ENCODE measurements at regions not wholly inside any gene's neighbourhood (a gene's known extent, or its start where the extent isn't known, plus 50 kb on each side); places are given as distances from the start of the nearest gene placed in this dataset.

GRCh38 chr9:107137495-107138202, 145.4 kb upstream of the RAD23B start:
- peak; percentile 62 for TF ChIP-seq CTCF (IDR thresholded peaks at IDR 0.05)
- peaks cover 8% of the 10 kb centered on the region for H3K27me3 Mint-ChIP-seq (ENCODE audit: low read depth, poor library complexity)

GRCh38 chr9:107138261-107138992, 144.7 kb upstream of the RAD23B start:
- no peak overlapping the region for H3K4me3 Mint-ChIP-seq
- no peak for DNase-seq
- no peaks in the 10 kb centered on the region for H3K9me3 Mint-ChIP-seq
- H3K27me3 Mint-ChIP-seq (ENCODE audit: low read depth, poor library complexity), result peaks cover 8% of the 10 kb centered on the region
- H3K27ac Mint-ChIP-seq, result no peak overlapping the region
- no peaks in the 10 kb centered on the region for H3K36me3 Mint-ChIP-seq (ENCODE audit: low read depth)
- peaks cover 6% of the 10 kb centered on the region for H3K4me1 Mint-ChIP-seq
- TF ChIP-seq CTCF (IDR thresholded peaks at IDR 0.05), result no peak

More at GRCh38 chr9:107137495-107138202, 145.4 kb upstream of the RAD23B start:
- DNase-seq, result no peak
- H3K4me3 Mint-ChIP-seq, result no peak overlapping the region
- H3K9me3 Mint-ChIP-seq, result no peaks in the 10 kb centered on the region
- H3K27ac Mint-ChIP-seq, result no peak overlapping the region
- H3K36me3 Mint-ChIP-seq (ENCODE audit: low read depth), result no peaks in the 10 kb centered on the region
- H3K4me1 Mint-ChIP-seq, result peaks cover 6% of the 10 kb centered on the region

GRCh38 chr9:107141967-107142366, 141.1 kb upstream of the RAD23B start:
- Mint-ChIP-seq H3K4me3 (no peak overlapping the region), H3K27ac (no peak overlapping the region), H3K27me3 (ENCODE audit: low read depth, poor library complexity) (peaks cover 7% of the 10 kb centered on the region), H3K36me3 (ENCODE audit: low read depth) (no peaks in the 10 kb centered on the region), H3K9me3 (no peaks in the 10 kb centered on the region), H3K4me1 (peaks cover 13% of the 10 kb centered on the region)
- peak; percentile 16 for TF ChIP-seq CTCF (IDR thresholded peaks at IDR 0.05)
- DNase-seq, result no peak

GRCh38 chr9:107142430-107142829, 140.6 kb upstream of the RAD23B start:
- Mint-ChIP-seq H3K4me3 (no peak overlapping the region), H3K36me3 (ENCODE audit: low read depth) (no peaks in the 10 kb centered on the region)

GRCh38 chr9:107142896-107143603, 140.0 kb upstream of the RAD23B start:
- Mint-ChIP-seq H3K27me3 (ENCODE audit: low read depth, poor library complexity) (peaks cover 7% of the 10 kb centered on the region), H3K4me1 (peaks cover 13% of the 10 kb centered on the region)

More at GRCh38 chr9:107142430-107142829, 140.6 kb upstream of the RAD23B start:
- H3K4me1 Mint-ChIP-seq, result peaks cover 13% of the 10 kb centered on the region
- H3K27ac Mint-ChIP-seq, result no peak overlapping the region
- H3K9me3 Mint-ChIP-seq, result no peaks in the 10 kb centered on the region
- H3K27me3 Mint-ChIP-seq (ENCODE audit: low read depth, poor library complexity), result peaks cover 7% of the 10 kb centered on the region
- TF ChIP-seq CTCF (IDR thresholded peaks at IDR 0.05), result no peak
- DNase-seq, result no peak

More at GRCh38 chr9:107142896-107143603, 140.0 kb upstream of the RAD23B start:
- no peak overlapping the region for H3K27ac Mint-ChIP-seq
- H3K9me3 Mint-ChIP-seq, result no peaks in the 10 kb centered on the region
- no peaks in the 10 kb centered on the region for H3K36me3 Mint-ChIP-seq (ENCODE audit: low read depth)
- no peak for TF ChIP-seq CTCF (IDR thresholded peaks at IDR 0.05)
- DNase-seq, result no peak
- H3K4me3 Mint-ChIP-seq, result no peak overlapping the region

All from nephron progenitor cell (in vitro differentiated cells).